Endothelial cell (in vitro differentiated cells): ENCODE measurements at regions not wholly inside any gene's neighbourhood (a gene's known extent, or its start where the extent isn't known, plus 50 kb on each side); places are given as distances from the start of the nearest gene placed in this dataset.

Experiments used
- DNase-seq: peaks from one replicate; pipeline ENCODE4 v3.0.0; 2021; ENCODE audit warnings: low spot score
- H3K27ac Mint-ChIP-seq: one replicate; pipeline ENCODE4 v1.8.0; 2021; ENCODE audit warnings: mixed read lengths, inconsistent platforms; ENCODE audit not compliant: unreplicated experiment
- H3K27me3 Mint-ChIP-seq: one replicate; pipeline ENCODE4 v1.8.0; 2021; ENCODE audit warnings: mild to moderate bottlenecking, moderate library complexity, mixed read lengths, inconsistent platforms; ENCODE audit not compliant: unreplicated experiment
- H3K36me3 Mint-ChIP-seq: one replicate; pipeline ENCODE4 v1.8.0; 2021; ENCODE audit warnings: mild to moderate bottlenecking, low read depth, mixed read lengths, inconsistent platforms; ENCODE audit not compliant: unreplicated experiment
- H3K4me1 Mint-ChIP-seq: one replicate; pipeline ENCODE4 v1.8.0; 2021; ENCODE audit warnings: mild to moderate bottlenecking, mixed read lengths, inconsistent platforms; ENCODE audit not compliant: unreplicated experiment
- H3K4me3 Mint-ChIP-seq: one replicate; pipeline ENCODE4 v1.8.0; 2021; ENCODE audit warnings: mild to moderate bottlenecking, mixed read lengths, inconsistent platforms; ENCODE audit not compliant: unreplicated experiment
- H3K9me3 Mint-ChIP-seq: one replicate; pipeline ENCODE4 v1.8.0; 2021; ENCODE audit warnings: mixed read lengths, inconsistent platforms; ENCODE audit not compliant: unreplicated experiment
- TF ChIP-seq, protein P1 (sequence below): fragments of 200-600 bp; sonication (generic); IDR thresholded peaks from one replicate; pipeline ENCODE4 v1.5.0; 2021; ENCODE audit warnings: antibody characterized with exemption; ENCODE audit not compliant: unreplicated experiment

DNA sequence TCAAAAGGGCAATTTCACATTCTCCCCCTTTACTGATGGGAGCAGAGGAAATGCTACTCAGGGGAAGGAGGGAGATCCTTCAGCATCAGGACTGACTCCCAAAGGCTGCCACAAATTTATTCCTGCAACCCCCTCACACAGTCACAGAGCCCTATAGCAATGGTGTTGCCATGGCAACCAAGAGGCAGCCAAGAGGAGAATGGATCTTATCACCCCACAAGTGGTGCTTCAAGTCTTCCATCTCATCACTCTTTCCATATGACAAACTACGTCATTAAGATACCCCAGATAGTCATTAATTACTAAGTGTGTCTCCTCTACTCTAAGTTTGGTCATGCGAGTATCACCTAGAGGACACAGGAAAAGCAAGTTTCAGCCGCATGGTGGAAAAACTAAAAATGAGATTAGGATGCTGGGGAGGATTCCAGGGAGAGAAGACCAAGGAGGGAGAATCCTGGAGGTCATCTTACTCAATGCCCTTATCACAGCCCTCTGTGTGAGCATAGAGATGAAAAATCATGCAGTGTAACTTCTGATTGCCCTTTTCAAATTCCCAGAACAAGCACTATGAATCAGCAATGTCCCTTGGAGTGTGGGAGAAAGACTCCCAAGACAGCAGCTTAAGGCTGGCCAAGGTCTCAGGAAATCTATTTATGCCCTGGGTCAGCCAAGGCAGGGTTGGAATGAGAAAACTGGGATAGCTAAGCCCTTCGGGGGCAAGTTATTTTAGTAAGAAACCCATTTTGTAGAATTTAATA is 885.7 kb upstream of the KLHL29 start:
- Mint-ChIP-seq H3K9me3 (no peaks in the 10 kb centered on the region), H3K4me3 (no peak overlapping the region), H3K27ac (no peak overlapping the region), H3K27me3 (no peaks in the 10 kb centered on the region), H3K36me3 (no peaks in the 10 kb centered on the region), H3K4me1 (no peaks in the 10 kb centered on the region)
- DNase-seq, result no peak
- TF ChIP-seq, protein P1, sequence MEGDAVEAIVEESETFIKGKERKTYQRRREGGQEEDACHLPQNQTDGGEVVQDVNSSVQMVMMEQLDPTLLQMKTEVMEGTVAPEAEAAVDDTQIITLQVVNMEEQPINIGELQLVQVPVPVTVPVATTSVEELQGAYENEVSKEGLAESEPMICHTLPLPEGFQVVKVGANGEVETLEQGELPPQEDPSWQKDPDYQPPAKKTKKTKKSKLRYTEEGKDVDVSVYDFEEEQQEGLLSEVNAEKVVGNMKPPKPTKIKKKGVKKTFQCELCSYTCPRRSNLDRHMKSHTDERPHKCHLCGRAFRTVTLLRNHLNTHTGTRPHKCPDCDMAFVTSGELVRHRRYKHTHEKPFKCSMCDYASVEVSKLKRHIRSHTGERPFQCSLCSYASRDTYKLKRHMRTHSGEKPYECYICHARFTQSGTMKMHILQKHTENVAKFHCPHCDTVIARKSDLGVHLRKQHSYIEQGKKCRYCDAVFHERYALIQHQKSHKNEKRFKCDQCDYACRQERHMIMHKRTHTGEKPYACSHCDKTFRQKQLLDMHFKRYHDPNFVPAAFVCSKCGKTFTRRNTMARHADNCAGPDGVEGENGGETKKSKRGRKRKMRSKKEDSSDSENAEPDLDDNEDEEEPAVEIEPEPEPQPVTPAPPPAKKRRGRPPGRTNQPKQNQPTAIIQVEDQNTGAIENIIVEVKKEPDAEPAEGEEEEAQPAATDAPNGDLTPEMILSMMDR, result no peak

DNA sequence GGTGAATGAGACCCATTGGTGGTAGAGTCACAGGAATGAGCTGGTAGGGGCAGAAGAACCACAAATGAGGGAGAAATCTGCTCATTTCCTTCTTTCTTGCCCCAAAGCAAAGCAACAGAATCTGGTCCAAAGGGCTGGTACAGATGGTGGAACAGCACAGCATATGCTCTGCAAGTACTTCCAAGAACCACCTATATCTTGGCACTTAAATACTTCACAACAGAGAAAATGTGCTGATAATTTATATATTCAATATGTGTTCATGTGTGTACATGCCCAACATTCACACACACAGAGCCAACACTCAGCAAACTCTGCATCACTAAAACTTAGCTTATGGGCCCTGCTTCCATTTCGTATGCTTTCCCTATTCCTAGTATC is 884.4 kb upstream of the KLHL29 start:
- Mint-ChIP-seq H3K4me1 (no peaks in the 10 kb centered on the region), H3K36me3 (no peaks in the 10 kb centered on the region), H3K4me3 (no peak overlapping the region), H3K27me3 (no peaks in the 10 kb centered on the region), H3K9me3 (no peaks in the 10 kb centered on the region), H3K27ac (no peak overlapping the region)
- TF ChIP-seq, protein P1, result no peak
- no peak for DNase-seq

GRCh38 chr2:22501851-22502250 is 883.1 kb upstream of the KLHL29 start:
- Mint-ChIP-seq H3K27ac (no peak overlapping the region), H3K36me3 (no peaks in the 10 kb centered on the region), H3K4me1 (no peaks in the 10 kb centered on the region), H3K4me3 (no peak overlapping the region), H3K27me3 (no peaks in the 10 kb centered on the region), H3K9me3 (no peaks in the 10 kb centered on the region)
- TF ChIP-seq, protein P1, result no peak
- no peak for DNase-seq

DNA sequence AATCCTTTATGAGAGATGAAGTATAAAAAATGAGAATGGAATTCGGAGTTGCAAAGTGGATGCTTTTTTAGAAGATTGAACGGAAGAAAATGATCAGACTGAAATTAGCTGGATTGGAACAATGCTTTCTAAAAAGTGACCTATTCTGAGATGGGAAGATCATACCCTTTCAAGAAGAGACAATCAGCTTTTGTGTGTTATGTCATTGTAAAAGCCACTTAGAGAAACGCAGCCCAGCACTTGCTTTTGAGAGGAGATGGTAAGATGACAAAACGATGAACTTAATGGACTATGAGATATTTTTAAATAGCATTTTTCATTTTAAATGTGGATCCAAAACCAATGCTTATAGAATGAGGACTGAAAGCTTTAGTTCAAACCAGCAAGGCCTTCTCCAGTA is 871.4 kb upstream of the KLHL29 start:
- TF ChIP-seq, protein P1, result no peak
- DNase-seq, result no peak
- no peaks in the 10 kb centered on the region for H3K36me3 Mint-ChIP-seq
- H3K27ac Mint-ChIP-seq, result no peak overlapping the region
- no peak overlapping the region for H3K4me3 Mint-ChIP-seq
- no peaks in the 10 kb centered on the region for H3K27me3 Mint-ChIP-seq
- no peaks in the 10 kb centered on the region for H3K9me3 Mint-ChIP-seq
- H3K4me1 Mint-ChIP-seq, result no peaks in the 10 kb centered on the region

- H3K27ac Mint-ChIP-seq, result no peak overlapping the region
- H3K9me3 Mint-ChIP-seq, result no peaks in the 10 kb centered on the region
- H3K4me3 Mint-ChIP-seq, result no peak overlapping the region
- no peaks in the 10 kb centered on the region for H3K27me3 Mint-ChIP-seq
- no peaks in the 10 kb centered on the region for H3K36me3 Mint-ChIP-seq
- no peak for DNase-seq
- TF ChIP-seq, protein P1, result no peak
- peaks cover 6% of the 10 kb centered on the region for H3K4me1 Mint-ChIP-seq
These were observed 867.8 kb upstream of the KLHL29 start for GRCh38 chr2:22517141-22517540.
